ENCODE measurements at regions not wholly inside any gene's neighbourhood (a gene's known extent, or its start where the extent isn't known, plus 50 kb on each side); places are given as distances from the start of the nearest gene placed in this dataset.

DNA sequence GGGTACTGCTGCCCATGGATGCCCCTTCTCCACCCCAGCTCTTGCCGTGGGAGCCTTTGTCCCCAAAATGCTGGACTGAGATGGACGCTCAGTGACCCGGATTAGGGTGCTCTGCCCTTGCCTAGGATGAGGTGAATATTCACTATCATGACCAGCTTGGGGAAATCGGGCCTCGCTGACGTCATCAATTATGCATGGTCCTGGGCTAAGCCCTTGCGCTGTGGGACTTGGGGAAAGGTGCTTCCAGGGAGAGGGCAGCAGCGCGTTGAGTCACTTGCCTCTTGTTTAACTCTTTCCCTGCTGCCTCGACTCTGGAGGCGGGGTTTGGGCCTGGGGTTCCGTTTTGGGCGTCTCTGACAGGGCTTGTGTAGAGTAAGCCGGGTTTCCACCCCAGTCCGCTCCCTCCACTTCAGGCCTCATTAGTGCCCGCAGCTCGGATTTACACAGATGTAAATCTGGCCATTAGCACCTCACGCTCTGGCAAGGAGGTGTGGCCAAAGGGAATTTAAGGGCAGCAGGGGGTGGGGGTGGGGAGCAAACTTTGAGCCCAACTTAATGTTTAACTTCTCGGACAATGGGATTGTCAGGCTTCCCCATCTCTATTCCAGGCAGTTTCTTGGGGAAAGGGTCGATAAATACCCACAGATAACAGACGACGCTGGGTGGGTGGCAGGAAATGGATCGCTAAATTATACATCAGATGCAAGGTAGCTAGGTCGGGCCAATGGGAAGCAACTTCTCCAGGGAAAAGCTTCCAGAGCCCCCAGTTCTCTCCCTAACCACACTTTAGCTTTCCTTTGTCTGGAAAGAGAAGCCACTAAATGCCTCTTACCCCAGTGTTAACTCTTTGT, 51.3 kb upstream of the TCF7L2 start:
- no peak for DNase-seq (ENCODE audit: low read depth)
- TF ChIP-seq, protein P1, sequence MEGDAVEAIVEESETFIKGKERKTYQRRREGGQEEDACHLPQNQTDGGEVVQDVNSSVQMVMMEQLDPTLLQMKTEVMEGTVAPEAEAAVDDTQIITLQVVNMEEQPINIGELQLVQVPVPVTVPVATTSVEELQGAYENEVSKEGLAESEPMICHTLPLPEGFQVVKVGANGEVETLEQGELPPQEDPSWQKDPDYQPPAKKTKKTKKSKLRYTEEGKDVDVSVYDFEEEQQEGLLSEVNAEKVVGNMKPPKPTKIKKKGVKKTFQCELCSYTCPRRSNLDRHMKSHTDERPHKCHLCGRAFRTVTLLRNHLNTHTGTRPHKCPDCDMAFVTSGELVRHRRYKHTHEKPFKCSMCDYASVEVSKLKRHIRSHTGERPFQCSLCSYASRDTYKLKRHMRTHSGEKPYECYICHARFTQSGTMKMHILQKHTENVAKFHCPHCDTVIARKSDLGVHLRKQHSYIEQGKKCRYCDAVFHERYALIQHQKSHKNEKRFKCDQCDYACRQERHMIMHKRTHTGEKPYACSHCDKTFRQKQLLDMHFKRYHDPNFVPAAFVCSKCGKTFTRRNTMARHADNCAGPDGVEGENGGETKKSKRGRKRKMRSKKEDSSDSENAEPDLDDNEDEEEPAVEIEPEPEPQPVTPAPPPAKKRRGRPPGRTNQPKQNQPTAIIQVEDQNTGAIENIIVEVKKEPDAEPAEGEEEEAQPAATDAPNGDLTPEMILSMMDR (IDR thresholded peaks at IDR 0.05; ENCODE audit: insufficient read depth, low read depth, low read length, missing control alignments) = no peak
- no peak overlapping the region for H3K4me3 ChIP-seq (ENCODE audit: low read depth, low read length)

DNA sequence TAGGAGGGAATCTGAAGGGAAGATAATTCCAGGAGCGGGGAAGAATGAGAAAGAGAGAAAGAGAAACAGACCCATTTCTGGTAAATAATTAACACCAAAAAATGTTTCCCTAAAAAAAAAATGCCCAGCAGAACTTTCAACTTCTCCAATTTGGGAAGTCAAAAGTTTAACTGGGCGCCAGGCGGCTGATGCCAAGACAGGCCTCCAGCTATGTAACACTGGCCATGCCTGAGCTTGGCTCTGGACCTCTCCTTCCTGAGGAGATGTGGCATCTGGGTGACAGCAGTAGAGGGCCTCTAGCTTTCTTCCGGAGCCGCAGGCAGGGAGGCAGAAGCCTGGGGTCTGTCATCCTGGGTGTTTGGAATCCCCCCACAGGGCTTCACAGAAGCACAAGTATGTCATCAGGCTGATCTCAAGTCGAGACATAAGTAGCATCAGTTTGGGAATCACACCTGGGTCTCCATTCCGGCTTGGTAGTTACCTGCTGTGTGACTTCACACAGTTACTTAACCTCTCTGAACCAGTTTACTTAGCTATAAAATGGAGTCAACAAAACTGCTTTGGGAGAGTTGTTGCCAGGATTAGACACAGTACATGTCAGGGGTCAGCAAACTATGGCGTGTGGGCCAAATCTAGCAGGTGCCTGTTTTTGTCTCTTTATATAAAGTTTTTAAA, 50.5 kb upstream of the TCF7L2 start:
- no peak overlapping the region for H3K4me3 ChIP-seq (ENCODE audit: low read depth, low read length)
- no peak for DNase-seq (ENCODE audit: low read depth)

More for the DNA sequence above, 50.5 kb upstream of the TCF7L2 start:
- TF ChIP-seq, protein P1 (IDR thresholded peaks at IDR 0.05; ENCODE audit: insufficient read depth, low read depth, low read length, missing control alignments) = no peak

Measured in GM12865 (cell line).